GM12892 (cell line): ENCODE measurements at regions not wholly inside any gene's neighbourhood (a gene's known extent, or its start where the extent isn't known, plus 50 kb on each side); places are given as distances from the start of the nearest gene placed in this dataset.

Source experiments
- POLR2A ChIP-seq: IDR thresholded peaks from 2 replicates; pipeline ENCODE4 v1.6.1; 2011; ENCODE audit warnings: low read depth, low read length, control low read depth
- POLR2AphosphoS5 ChIP-seq: IDR thresholded peaks from 2 replicates; pipeline ENCODE4 v1.6.1; 2011; ENCODE audit warnings: low read depth, low read length, control low read depth

DNA sequence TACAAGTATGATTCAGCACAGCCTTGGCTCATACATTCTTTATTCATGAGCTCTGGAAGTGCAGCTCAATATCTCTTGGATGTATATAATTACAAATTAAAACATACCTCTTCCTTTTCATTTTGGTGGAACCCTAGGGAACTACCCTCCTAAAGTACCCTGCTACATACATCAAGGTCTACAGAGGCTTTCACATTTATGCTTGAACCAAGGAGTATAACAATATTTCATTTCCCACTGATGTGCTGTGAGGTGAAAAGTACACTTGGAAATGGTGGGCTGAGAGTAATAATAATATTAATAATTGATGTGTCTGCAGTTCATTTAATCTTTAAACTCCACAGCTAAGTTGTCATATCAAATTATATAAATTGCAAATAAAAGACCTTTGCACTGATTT is 142.2 kb upstream of the LRRC3B start:
- no peak for TF ChIP-seq POLR2A
- no peak for TF ChIP-seq POLR2AphosphoS5
